ENCODE measurements at regions not wholly inside any gene's neighbourhood (a gene's known extent, or its start where the extent isn't known, plus 50 kb on each side); places are given as distances from the start of the nearest gene placed in this dataset.

DNA sequence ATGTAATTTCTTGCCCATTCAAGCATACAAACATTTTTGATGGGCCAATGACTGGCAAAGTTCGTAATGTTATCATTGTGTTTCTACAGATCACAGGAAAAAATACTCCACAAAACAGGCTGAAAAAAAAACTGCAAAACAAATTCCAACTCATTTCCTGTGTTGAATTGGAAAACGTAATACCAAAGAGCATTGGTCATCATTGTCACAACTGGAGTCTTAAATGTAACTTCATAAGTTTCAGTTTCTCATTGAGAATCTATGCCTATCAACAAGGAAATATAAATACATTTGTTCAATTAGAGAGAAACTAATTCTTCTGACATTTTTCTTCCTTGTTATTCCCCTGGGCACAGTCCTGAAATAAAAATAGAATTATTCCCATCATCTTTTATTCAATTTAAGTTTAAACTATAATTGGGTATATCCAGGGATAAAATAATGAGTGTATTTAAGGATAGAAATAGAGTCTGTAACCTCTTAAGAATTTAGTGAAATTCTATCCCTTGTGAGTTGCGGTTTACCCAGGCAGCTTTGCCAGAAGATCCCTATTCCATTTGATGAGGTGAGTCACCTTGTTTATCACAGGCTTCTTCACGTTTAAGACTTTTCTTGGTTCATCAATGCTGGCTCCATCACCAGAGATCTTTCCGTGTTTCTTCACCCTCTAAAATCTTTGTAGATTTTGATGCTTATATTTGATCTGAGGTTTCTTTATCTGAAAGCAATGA, 112.7 kb upstream of the ITGA1 start:
- H3K4me3 ChIP-seq: no peak overlapping the region
- H3K27ac ChIP-seq: peak overlapping the region in 2 of 5 donors; percentile 27 to 48
- 65 to 79% (median 69%) methylated on average over 5 of the region's 5 CpGs for WGBS, 5 donors

DNA sequence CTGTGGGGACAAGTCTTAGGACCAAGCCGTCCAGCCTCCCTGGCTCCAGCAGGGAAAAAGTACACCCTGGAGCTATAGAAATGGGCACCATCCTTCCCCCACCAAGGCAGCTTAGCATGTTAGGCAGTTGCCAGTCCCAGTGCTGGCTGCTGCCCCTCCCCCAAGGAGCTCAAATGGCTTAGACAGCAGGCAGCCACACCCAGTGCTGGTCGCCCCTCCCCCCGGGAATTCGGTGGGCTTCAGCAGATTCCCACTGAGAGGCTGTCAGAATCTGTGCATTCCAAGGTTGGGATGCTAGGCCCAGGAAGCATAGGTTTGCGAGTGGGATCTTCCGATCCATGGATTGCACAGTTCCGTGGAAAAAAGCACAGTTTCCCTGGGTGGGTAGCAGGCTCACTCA, 105.2 kb upstream of the ITGA1 start:
- no peaks in the 10 kb centered on the region for H3K27me3 ChIP-seq
- intact Hi-C loops (cut with DNase I; ENCODE audit: low total_unique reads): no loop called here
- no peak overlapping the region for H3K4me3 ChIP-seq
- TF ChIP-seq, protein P1, sequence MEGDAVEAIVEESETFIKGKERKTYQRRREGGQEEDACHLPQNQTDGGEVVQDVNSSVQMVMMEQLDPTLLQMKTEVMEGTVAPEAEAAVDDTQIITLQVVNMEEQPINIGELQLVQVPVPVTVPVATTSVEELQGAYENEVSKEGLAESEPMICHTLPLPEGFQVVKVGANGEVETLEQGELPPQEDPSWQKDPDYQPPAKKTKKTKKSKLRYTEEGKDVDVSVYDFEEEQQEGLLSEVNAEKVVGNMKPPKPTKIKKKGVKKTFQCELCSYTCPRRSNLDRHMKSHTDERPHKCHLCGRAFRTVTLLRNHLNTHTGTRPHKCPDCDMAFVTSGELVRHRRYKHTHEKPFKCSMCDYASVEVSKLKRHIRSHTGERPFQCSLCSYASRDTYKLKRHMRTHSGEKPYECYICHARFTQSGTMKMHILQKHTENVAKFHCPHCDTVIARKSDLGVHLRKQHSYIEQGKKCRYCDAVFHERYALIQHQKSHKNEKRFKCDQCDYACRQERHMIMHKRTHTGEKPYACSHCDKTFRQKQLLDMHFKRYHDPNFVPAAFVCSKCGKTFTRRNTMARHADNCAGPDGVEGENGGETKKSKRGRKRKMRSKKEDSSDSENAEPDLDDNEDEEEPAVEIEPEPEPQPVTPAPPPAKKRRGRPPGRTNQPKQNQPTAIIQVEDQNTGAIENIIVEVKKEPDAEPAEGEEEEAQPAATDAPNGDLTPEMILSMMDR (IDR thresholded peaks at IDR 0.05): no peak
- TF ChIP-seq POLR2AphosphoS5 (IDR thresholded peaks at IDR 0.05) (no peak), POLR2A (IDR thresholded peaks at IDR 0.05) (no peak), EP300 (IDR thresholded peaks at IDR 0.05) (no peak)
- H3K36me3 ChIP-seq: no peaks in the 10 kb centered on the region
- no peak for DNase-seq
- no peaks in the 10 kb centered on the region for H3K4me1 ChIP-seq
- WGBS, 5 donors: 69 to 100% (median 77%) methylated on average over 1 to 7 of the region's 7 CpGs
- no peak overlapping the region for H3K27ac ChIP-seq
- no peaks in the 10 kb centered on the region for H3K9me3 ChIP-seq

More for the DNA sequence above, 112.7 kb upstream of the ITGA1 start:
- TF ChIP-seq, protein P1 (IDR thresholded peaks at IDR 0.05): no peak
- TF ChIP-seq POLR2A (IDR thresholded peaks at IDR 0.05) (no peak), POLR2AphosphoS5 (IDR thresholded peaks at IDR 0.05) (no peak), EP300 (IDR thresholded peaks at IDR 0.05) (no peak)
- no peaks in the 10 kb centered on the region for H3K9me3 ChIP-seq
- DNase-seq: no peak
- no peaks in the 10 kb centered on the region for H3K27me3 ChIP-seq
- H3K36me3 ChIP-seq: no peaks in the 10 kb centered on the region
- intact Hi-C loops (cut with DNase I; ENCODE audit: low total_unique reads): no loop called here
- no peaks in the 10 kb centered on the region for H3K4me1 ChIP-seq

DNA sequence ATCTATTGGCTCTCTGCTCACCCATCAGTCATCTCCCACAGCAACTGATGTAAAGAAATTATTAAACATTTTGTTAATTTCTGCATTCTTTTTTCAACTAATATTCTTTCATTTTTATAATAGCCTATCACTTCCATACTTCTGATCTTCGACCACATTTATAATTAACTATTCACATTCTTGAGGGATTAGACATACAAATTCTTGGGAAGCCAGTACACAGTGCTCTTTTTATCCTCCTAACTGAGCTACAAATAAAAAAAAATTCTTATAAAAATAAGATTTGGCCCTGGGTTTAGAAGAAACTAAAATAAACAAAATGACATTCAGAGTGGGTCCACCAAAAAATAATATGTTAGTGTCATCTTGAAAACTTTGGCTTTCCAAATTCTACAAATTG, 103.7 kb upstream of the ITGA1 start:
- H3K36me3 ChIP-seq: no peaks in the 10 kb centered on the region
- 53 to 84% (median 79%) methylated on average over 1 of the region's 1 CpG for WGBS, 5 donors
- intact Hi-C loops (cut with DNase I; ENCODE audit: low total_unique reads): no loop called here
- no peak for TF ChIP-seq EP300 (IDR thresholded peaks at IDR 0.05)
- TF ChIP-seq POLR2A (IDR thresholded peaks at IDR 0.05): no peak
- TF ChIP-seq, protein P1 (IDR thresholded peaks at IDR 0.05): no peak
- no peak for TF ChIP-seq POLR2AphosphoS5 (IDR thresholded peaks at IDR 0.05)
- H3K4me1 ChIP-seq: no peaks in the 10 kb centered on the region
- H3K27ac ChIP-seq: no peak overlapping the region
- H3K4me3 ChIP-seq: no peak overlapping the region
- no peaks in the 10 kb centered on the region for H3K9me3 ChIP-seq
- no peaks in the 10 kb centered on the region for H3K27me3 ChIP-seq
- no peak for DNase-seq

DNA sequence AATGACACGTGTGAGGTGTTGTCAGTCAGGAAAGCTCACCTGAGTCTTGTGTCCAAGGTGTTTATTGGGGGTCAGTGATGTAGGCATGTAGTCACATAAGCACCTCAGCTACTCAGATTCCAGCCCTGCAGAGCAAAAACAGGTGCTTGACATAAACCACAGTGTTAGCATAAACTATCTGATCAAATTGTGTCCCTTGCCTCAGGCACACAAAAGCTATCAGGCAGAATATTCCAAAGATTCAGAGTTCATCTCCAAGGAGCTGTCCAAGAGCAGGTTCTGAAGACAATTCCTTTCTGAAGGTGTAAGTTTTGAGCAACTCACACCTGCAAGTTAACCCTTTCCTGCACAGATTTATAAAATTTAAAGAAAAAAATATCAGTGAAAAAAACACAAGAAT, 102.2 kb upstream of the ITGA1 start:
- 40 to 72% (median 48%) methylated on average over 1 of the region's 1 CpG for WGBS, 5 donors
- no peak overlapping the region for H3K27ac ChIP-seq
- H3K4me3 ChIP-seq: no peak overlapping the region
- H3K9me3 ChIP-seq: no peaks in the 10 kb centered on the region
- H3K27me3 ChIP-seq: no peaks in the 10 kb centered on the region
- DNase-seq: no peak
- H3K4me1 ChIP-seq: peaks cover 0 to 7% (median 0%) of the 10 kb centered on the region in 4 donors
- H3K36me3 ChIP-seq: no peaks in the 10 kb centered on the region
- TF ChIP-seq POLR2AphosphoS5 (IDR thresholded peaks at IDR 0.05): no peak
- no peak for TF ChIP-seq EP300 (IDR thresholded peaks at IDR 0.05)
- no peak for TF ChIP-seq POLR2A (IDR thresholded peaks at IDR 0.05)
- TF ChIP-seq, protein P1 (IDR thresholded peaks at IDR 0.05): no peak
- intact Hi-C loops (cut with DNase I; ENCODE audit: low total_unique reads): no loop called here

All from stomach (tissue), 8 donors.